Smooth muscle cell (in vitro differentiated cells): ENCODE measurements at regions not wholly inside any gene's neighbourhood (a gene's known extent, or its start where the extent isn't known, plus 50 kb on each side); places are given as distances from the start of the nearest gene placed in this dataset.

Experiments
- DNase-seq: peaks from one replicate; lab custom pipeline; 2025; ENCODE audit not compliant: unreplicated experiment; lab: John Stamatoyannopoulos, UW
- H2AFZ ChIP-seq: fragments of 200-600 bp; sonication (generic); 2 replicates; pipeline ENCODE4 v1.6.0; 2016; ENCODE audit warnings: antibody characterized with exemption, low read depth, mild to moderate bottlenecking
- H3F3A ChIP-seq: fragments of 200-600 bp; sonication (generic); 2 replicates; pipeline ENCODE4 v1.6.0; 2017; ENCODE audit warnings: antibody characterized with exemption, low read depth
- H3K27ac ChIP-seq: fragments of 200-600 bp; sonication (generic); 2 replicates; pipeline ENCODE4 v1.5.1; 2016; ENCODE audit warnings: low read depth, mild to moderate bottlenecking
- H3K27me3 ChIP-seq: fragments of 200-600 bp; sonication (generic); 2 replicates; pipeline ENCODE4 v1.6.1; 2016; ENCODE audit warnings: low read depth, mild to moderate bottlenecking
- H3K36me3 ChIP-seq: fragments of 200-600 bp; sonication (generic); 2 replicates; pipeline ENCODE4 v1.5.1; 2016; ENCODE audit warnings: low read depth
- H3K4me1 ChIP-seq: fragments of 200-600 bp; sonication (generic); 2 replicates; pipeline ENCODE4 v1.5.1; 2016; ENCODE audit warnings: low read depth
- H3K4me2 ChIP-seq: fragments of 200-600 bp; sonication (generic); 2 replicates; pipeline ENCODE4 v1.6.0; 2016; ENCODE audit warnings: mild to moderate bottlenecking
- H3K4me3 ChIP-seq: fragments of 200-600 bp; sonication (generic); 2 replicates; pipeline ENCODE4 v1.5.1; 2016; ENCODE audit warnings: mild to moderate bottlenecking
- H3K79me2 ChIP-seq: fragments of 200-600 bp; sonication (generic); 2 replicates; pipeline ENCODE4 v1.6.0; 2016; ENCODE audit warnings: low read depth, mild to moderate bottlenecking
- H3K9ac ChIP-seq: fragments of 200-600 bp; sonication (generic); 2 replicates; pipeline ENCODE4 v1.6.0; 2016; ENCODE audit warnings: low read depth
- H3K9me3 ChIP-seq: fragments of 200-600 bp; sonication (generic); replicated peaks from 2 replicates; pipeline ENCODE4 v1.5.1; 2016; ENCODE audit warnings: low read depth
- H4K20me1 ChIP-seq: fragments of 200-600 bp; sonication (generic); 2 replicates; pipeline ENCODE4 v1.6.0; 2016; ENCODE audit warnings: low read depth
- WGBS: methylation state at CpG from one replicate; pipeline ENCODE4 v1.1.7; 2016; ENCODE audit warnings: low lambda C conversion rate; 5-methylcytosine and 5-hydroxymethylcytosine counted together
- TF ChIP-seq, protein P1 (sequence below): fragments of 200-600 bp; sonication (generic); IDR thresholded peaks from 2 replicates; pipeline ENCODE4 v1.5.1; 2017; ENCODE audit warnings: borderline replicate concordance, mild to moderate bottlenecking, antibody characterized with exemption; ENCODE audit not compliant: insufficient read depth, poor library complexity, severe bottlenecking

DNA sequence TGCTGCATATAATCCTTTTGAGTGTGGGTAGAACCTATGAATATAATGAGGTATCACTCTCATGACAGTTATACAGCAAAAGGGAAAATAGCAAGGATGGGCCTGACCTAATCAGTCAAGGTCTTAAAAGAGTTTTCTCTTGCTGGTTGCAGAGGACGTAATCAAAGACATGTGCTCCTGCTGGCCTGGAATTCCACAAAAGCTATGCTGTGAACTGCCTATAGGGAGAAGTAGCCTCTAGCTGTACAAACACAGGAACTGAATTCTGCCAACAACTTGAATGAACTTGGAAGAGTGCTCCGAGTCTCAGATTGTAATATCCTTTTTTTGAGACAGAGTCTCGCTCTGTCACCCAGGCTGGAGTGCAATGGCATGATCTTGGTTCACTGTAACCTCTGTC is 195.6 kb downstream of the PLK2 start:
- no peak overlapping the region for H3K4me2 ChIP-seq
- H3K4me3 ChIP-seq, result no peak overlapping the region
- 81% methylated on average over 3 of the region's 3 CpGs for WGBS
- DNase-seq, result no peak
- no peaks in the 10 kb centered on the region for H4K20me1 ChIP-seq
- no peaks in the 10 kb centered on the region for H3K79me2 ChIP-seq
- no peaks in the 10 kb centered on the region for H3K36me3 ChIP-seq
- H3K9me3 ChIP-seq, result no peaks in the 10 kb centered on the region
- H3K27me3 ChIP-seq, result no peaks in the 10 kb centered on the region
- H2AFZ ChIP-seq, result no peak overlapping the region
- TF ChIP-seq, protein P1, sequence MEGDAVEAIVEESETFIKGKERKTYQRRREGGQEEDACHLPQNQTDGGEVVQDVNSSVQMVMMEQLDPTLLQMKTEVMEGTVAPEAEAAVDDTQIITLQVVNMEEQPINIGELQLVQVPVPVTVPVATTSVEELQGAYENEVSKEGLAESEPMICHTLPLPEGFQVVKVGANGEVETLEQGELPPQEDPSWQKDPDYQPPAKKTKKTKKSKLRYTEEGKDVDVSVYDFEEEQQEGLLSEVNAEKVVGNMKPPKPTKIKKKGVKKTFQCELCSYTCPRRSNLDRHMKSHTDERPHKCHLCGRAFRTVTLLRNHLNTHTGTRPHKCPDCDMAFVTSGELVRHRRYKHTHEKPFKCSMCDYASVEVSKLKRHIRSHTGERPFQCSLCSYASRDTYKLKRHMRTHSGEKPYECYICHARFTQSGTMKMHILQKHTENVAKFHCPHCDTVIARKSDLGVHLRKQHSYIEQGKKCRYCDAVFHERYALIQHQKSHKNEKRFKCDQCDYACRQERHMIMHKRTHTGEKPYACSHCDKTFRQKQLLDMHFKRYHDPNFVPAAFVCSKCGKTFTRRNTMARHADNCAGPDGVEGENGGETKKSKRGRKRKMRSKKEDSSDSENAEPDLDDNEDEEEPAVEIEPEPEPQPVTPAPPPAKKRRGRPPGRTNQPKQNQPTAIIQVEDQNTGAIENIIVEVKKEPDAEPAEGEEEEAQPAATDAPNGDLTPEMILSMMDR, result no peak
- H3F3A ChIP-seq, result no peaks in the 10 kb centered on the region
- no peak overlapping the region for H3K27ac ChIP-seq
- no peak overlapping the region for H3K9ac ChIP-seq
- H3K4me1 ChIP-seq, result no peaks in the 10 kb centered on the region

GRCh38 chr5:58263296-58263695 is 196.6 kb downstream of the PLK2 start:
- Histone ChIP-seq H4K20me1 (no peaks in the 10 kb centered on the region), H3K4me1 (no peaks in the 10 kb centered on the region), H3K79me2 (no peaks in the 10 kb centered on the region), H3K36me3 (no peaks in the 10 kb centered on the region), H3K9me3 (no peaks in the 10 kb centered on the region), H3K27ac (no peak overlapping the region), H3K4me3 (no peak overlapping the region), H3K4me2 (no peak overlapping the region), H2AFZ (no peak overlapping the region), H3K27me3 (no peaks in the 10 kb centered on the region), H3F3A (no peaks in the 10 kb centered on the region), H3K9ac (no peak overlapping the region)
- no peak for DNase-seq
- WGBS, result 100% methylated on average over 1 of the region's 1 CpG
- TF ChIP-seq, protein P1, result no peak

- H2AFZ ChIP-seq, result no peak overlapping the region
- H3K4me1 ChIP-seq, result no peaks in the 10 kb centered on the region
- H3K79me2 ChIP-seq, result no peaks in the 10 kb centered on the region
- H3K9me3 ChIP-seq, result no peaks in the 10 kb centered on the region
- no peak overlapping the region for H3K9ac ChIP-seq
- no peaks in the 10 kb centered on the region for H4K20me1 ChIP-seq
- H3K4me2 ChIP-seq, result no peak overlapping the region
- 87% methylated on average over 1 of the region's 1 CpG for WGBS
- no peak overlapping the region for H3K27ac ChIP-seq
- no peaks in the 10 kb centered on the region for H3F3A ChIP-seq
- no peaks in the 10 kb centered on the region for H3K36me3 ChIP-seq
- TF ChIP-seq, protein P1, result no peak
- no peak for DNase-seq
- H3K27me3 ChIP-seq, result no peaks in the 10 kb centered on the region
- H3K4me3 ChIP-seq, result no peak overlapping the region
Measured at GRCh38 chr5:58262226-58262625, 197.7 kb downstream of the PLK2 start.

DNA sequence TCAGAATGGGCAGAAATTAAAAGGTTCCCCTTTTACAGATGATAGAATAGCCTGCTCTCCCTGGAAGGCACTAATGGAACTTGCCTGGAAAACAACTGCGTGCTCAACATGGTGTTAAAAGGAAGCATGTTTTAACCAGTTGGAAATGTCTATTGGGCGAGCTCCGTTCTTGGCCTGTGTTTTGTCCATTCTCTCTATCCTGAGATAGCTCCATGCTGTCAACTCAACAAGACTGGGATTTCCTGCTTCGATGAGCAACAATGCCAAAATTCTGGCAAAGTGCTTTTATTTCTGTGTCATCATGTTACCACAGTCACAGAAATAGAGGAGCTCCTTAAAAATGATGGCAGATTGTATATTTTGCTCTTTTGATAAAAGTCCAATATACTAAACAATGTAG is 198.3 kb downstream of the PLK2 start:
- no peaks in the 10 kb centered on the region for H3K4me1 ChIP-seq
- no peak overlapping the region for H3K9ac ChIP-seq
- no peak overlapping the region for H3K4me3 ChIP-seq
- H3F3A ChIP-seq, result no peaks in the 10 kb centered on the region
- DNase-seq, result no peak
- no peaks in the 10 kb centered on the region for H3K36me3 ChIP-seq
- H3K79me2 ChIP-seq, result no peaks in the 10 kb centered on the region
- 52% methylated on average over 4 of the region's 4 CpGs for WGBS
- H3K4me2 ChIP-seq, result no peak overlapping the region
- H3K27ac ChIP-seq, result no peak overlapping the region
- no peaks in the 10 kb centered on the region for H3K9me3 ChIP-seq
- no peaks in the 10 kb centered on the region for H4K20me1 ChIP-seq
- H2AFZ ChIP-seq, result no peak overlapping the region
- no peaks in the 10 kb centered on the region for H3K27me3 ChIP-seq
- TF ChIP-seq, protein P1, result no peak
